ENCODE measurements at regions not wholly inside any gene's neighbourhood (a gene's known extent, or its start where the extent isn't known, plus 50 kb on each side); places are given as distances from the start of the nearest gene placed in this dataset.

DNA sequence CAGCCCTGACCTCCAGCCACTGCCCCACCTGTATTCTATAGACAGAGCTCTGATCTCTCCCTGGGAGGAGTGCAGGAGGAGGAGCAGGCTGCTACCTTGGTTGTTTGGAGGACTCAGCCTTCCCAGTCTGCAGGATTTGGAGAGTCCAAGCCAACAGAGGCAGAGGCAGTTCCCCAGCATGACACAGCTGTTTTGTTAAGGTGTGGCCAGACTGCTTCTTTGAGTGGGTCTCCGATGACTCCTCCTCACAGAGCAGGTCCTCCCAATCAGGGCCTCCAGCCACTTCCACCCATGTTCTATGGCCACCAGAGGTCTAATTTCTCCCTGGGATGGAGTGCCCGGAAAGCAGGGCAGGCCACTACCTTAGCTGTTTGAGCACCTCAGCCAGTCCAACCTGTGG lies 203.5 kb downstream of the HACE1 start:
- TF ChIP-seq, protein P1, sequence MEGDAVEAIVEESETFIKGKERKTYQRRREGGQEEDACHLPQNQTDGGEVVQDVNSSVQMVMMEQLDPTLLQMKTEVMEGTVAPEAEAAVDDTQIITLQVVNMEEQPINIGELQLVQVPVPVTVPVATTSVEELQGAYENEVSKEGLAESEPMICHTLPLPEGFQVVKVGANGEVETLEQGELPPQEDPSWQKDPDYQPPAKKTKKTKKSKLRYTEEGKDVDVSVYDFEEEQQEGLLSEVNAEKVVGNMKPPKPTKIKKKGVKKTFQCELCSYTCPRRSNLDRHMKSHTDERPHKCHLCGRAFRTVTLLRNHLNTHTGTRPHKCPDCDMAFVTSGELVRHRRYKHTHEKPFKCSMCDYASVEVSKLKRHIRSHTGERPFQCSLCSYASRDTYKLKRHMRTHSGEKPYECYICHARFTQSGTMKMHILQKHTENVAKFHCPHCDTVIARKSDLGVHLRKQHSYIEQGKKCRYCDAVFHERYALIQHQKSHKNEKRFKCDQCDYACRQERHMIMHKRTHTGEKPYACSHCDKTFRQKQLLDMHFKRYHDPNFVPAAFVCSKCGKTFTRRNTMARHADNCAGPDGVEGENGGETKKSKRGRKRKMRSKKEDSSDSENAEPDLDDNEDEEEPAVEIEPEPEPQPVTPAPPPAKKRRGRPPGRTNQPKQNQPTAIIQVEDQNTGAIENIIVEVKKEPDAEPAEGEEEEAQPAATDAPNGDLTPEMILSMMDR (IDR thresholded peaks at IDR 0.05) = no peak
- TF ChIP-seq POLR2A (IDR thresholded peaks at IDR 0.05) (no peak), POLR2AphosphoS5 (IDR thresholded peaks at IDR 0.05) (no peak)
